HepG2 (cell line): ENCODE measurements at regions not wholly inside any gene's neighbourhood (a gene's known extent, or its start where the extent isn't known, plus 50 kb on each side); places are given as distances from the start of the nearest gene placed in this dataset.
"Not testable (repeated sequence)": the region's sequence is repeated elsewhere in the genome, so short reads cannot be mapped to it uniquely, and the experiment has no call there.

Experiments used
- CTCF ChIP-seq: sonication (generic); formaldehyde crosslinking; IDR thresholded peaks from 2 replicates; pipeline ENCODE4 v1.5.0; 2020; ENCODE audit warnings: mild to moderate bottlenecking, missing genetic modification reagents, moderate library complexity
- ELF3 ChIP-seq: IDR thresholded peaks from 2 replicates; pipeline ENCODE4 v1.6.1; 2016; ENCODE audit warnings: missing genetic modification reagents, missing compliant biosample characterization
- ETV5 ChIP-seq: IDR thresholded peaks from 2 replicates; pipeline ENCODE4 v1.6.1; 2018; ENCODE audit warnings: missing biosample characterization, missing genetic modification reagents, inconsistent platforms, borderline replicate concordance
- FOXA1 ChIP-seq, 2 experiments: fragments of 450-650 bp in 1 of 2; sonication (generic) in 1 of 2; formaldehyde crosslinking in 1 of 2; IDR thresholded peaks; 2 replicates each; pipeline versions ENCODE4 v1.4.0 to v1.6.1; 2016 to 2020; ENCODE audit warnings: missing genetic modification reagents in 1 of 2
- IRF2 ChIP-seq: IDR thresholded peaks from 2 replicates; pipeline ENCODE4 v1.6.1; 2018; ENCODE audit warnings: missing genetic modification reagents, missing compliant biosample characterization
- ISL2 ChIP-seq: sonication (generic); formaldehyde crosslinking; IDR thresholded peaks from 2 replicates; pipeline ENCODE4 v1.5.0; 2020; ENCODE audit warnings: missing genetic modification reagents
- LCORL ChIP-seq, 2 experiments: fragments of 450-650 bp in 1 of 2; sonication (generic) in 1 of 2; formaldehyde crosslinking in 1 of 2; IDR thresholded peaks; 2 replicates each; pipeline versions ENCODE4 v1.5.0 to v1.6.1; 2017 to 2020; ENCODE audit warnings: antibody characterized with exemption in 1 of 2, missing genetic modification reagents in 1 of 2
- MAFF ChIP-seq: IDR thresholded peaks from 2 replicates; pipeline ENCODE4 v1.6.1; 2011; ENCODE audit warnings: low read depth, low read length, improper control_type of control experiment
- PHF21A ChIP-seq: sonication (generic); formaldehyde crosslinking; IDR thresholded peaks from 2 replicates; pipeline ENCODE4 v1.5.0; 2020; ENCODE audit warnings: mild to moderate bottlenecking, missing genetic modification reagents
- POGZ ChIP-seq: sonication (generic); formaldehyde crosslinking; IDR thresholded peaks from 2 replicates; pipeline ENCODE4 v1.4.0; 2020; ENCODE audit warnings: mild to moderate bottlenecking, missing genetic modification reagents
- RXRB ChIP-seq: IDR thresholded peaks from 2 replicates; pipeline ENCODE4 v1.6.1; 2016; ENCODE audit warnings: borderline replicate concordance, missing genetic modification reagents, missing compliant biosample characterization
- SOX6 ChIP-seq, 2 experiments: fragments of 450-650 bp in 1 of 2; sonication (generic) in 1 of 2; formaldehyde crosslinking in 1 of 2; IDR thresholded peaks; 2 replicates each; pipeline versions ENCODE4 v1.4.0 to v1.6.1; 2017 to 2020; ENCODE audit warnings: antibody characterized with exemption in 1 of 2, mild to moderate bottlenecking in 1 of 2, missing genetic modification reagents in 1 of 2
- SP5 ChIP-seq: IDR thresholded peaks from 2 replicates; pipeline ENCODE4 v1.6.1; 2016; ENCODE audit warnings: low read depth, borderline replicate concordance
- THAP11 ChIP-seq: IDR thresholded peaks from 2 replicates; pipeline ENCODE4 v1.6.1; 2016; ENCODE audit warnings: missing biosample characterization, missing genetic modification reagents
- ZKSCAN8 ChIP-seq: IDR thresholded peaks from 2 replicates; pipeline ENCODE4 v1.6.1; 2016; ENCODE audit warnings: borderline replicate concordance, missing genetic modification reagents, missing compliant biosample characterization
- ZNF264 ChIP-seq: sonication (generic); formaldehyde crosslinking; IDR thresholded peaks from 2 replicates; pipeline ENCODE4 v1.4.0; 2020; ENCODE audit warnings: missing genetic modification reagents
- ZNF746 ChIP-seq: sonication (generic); formaldehyde crosslinking; IDR thresholded peaks from 2 replicates; pipeline ENCODE4 v1.8.0; 2022; ENCODE audit warnings: mild to moderate bottlenecking, missing genetic modification reagents
- TF ChIP-seq, protein P1 (sequence below): sonication (generic); formaldehyde crosslinking; IDR thresholded peaks from 2 replicates; pipeline ENCODE4 v1.5.1; 2020; ENCODE audit warnings: mild to moderate bottlenecking, missing genetic modification reagents, moderate library complexity
- TF ChIP-seq, protein P2 (sequence below): sonication (generic); formaldehyde crosslinking; IDR thresholded peaks from 2 replicates; pipeline ENCODE4 v1.4.0; 2020; ENCODE audit warnings: missing genetic modification reagents

DNA sequence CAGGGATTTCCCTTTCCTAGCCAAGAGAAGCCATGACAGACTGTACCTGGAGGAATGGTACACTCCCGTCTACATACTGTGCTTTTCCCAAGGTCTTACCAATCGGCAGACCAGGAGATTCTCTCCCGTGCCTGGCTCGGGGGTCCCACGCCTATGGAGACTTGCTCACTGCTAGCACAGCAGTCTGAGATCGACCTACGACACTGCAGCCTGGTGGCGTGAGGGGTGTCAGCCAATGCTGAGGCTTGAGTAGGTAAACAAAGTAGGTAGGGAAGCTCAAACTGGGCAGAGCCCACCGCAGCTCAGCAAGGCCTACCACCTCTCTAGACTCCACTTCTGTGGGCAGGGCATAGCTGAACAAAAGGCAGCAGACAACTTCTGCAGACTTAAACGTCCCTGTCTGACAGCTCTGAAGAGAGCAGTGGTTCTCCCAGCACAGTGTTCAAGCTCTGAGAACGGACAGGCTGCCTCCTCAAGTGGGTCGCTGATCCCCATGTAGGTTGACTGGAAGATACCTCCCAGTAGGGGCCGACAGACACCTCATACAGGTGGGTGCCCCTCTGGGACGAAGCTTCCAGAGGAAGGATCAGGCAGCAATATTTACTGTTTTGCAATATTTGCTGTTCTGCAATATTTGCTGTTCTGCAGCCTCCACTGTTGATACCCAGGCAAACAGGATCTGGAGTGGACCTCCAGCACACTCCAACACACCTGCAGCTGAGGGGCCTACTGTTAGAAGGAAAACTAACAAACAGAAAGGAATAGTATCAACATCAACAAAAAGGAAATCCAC lies 270.4 kb upstream of the TLE3 start (continued):
- peak; percentile 69; the same call in 1 of the 2 replicates for TF ChIP-seq ISL2 (CRISPR knock-in tag)
- peak; percentile 41; the same call in 1 of the 2 replicates for TF ChIP-seq RXRB (CRISPR knock-in tag)
- TF ChIP-seq MAFF: 0 out of 2 replicates have a peak, but pooled peaks have one; percentile 10
- TF ChIP-seq ELF3 (CRISPR knock-in tag): 0 out of 2 replicates have a peak, but pooled peaks have one; percentile 18
- 0 out of 2 replicates have a peak, but pooled peaks have one; percentile 53 for TF ChIP-seq ZNF746
- TF ChIP-seq ETV5 (CRISPR knock-in tag): 0 out of 2 replicates have a peak, but pooled peaks have one; percentile 35
- TF ChIP-seq SP5 (CRISPR knock-in tag): 0 out of 2 replicates have a peak, but pooled peaks have one; percentile 25
- TF ChIP-seq POGZ (CRISPR knock-in tag): peak; percentile 60; the same call in 1 of the 2 replicates
- peak; percentile 28; the same call in 1 of the 2 replicates for TF ChIP-seq IRF2 (CRISPR knock-in tag)
- TF ChIP-seq SOX6, LCORL (IDR thresholded peaks at IDR 0.05): not testable (repeated sequence)
- peak; percentile 81 for TF ChIP-seq SOX6 (CRISPR knock-in tag; IDR thresholded peaks at IDR 0.05)
- peak; percentile 77; the same call in 1 of the 2 replicates for TF ChIP-seq FOXA1 (IDR thresholded peaks at IDR 0.05)
- peak; percentile 96 for TF ChIP-seq FOXA1 (CRISPR knock-in tag; IDR thresholded peaks at IDR 0.05)
- TF ChIP-seq PHF21A (CRISPR knock-in tag): 0 out of 2 replicates have a peak, but pooled peaks have one; percentile 34
- peak; percentile 63; the same call in 1 of the 2 replicates for TF ChIP-seq LCORL (CRISPR knock-in tag; IDR thresholded peaks at IDR 0.05)
- 0 out of 2 replicates have a peak, but pooled peaks have one; percentile 55 for TF ChIP-seq ZNF264 (CRISPR knock-in tag)
- TF ChIP-seq ZKSCAN8 (CRISPR knock-in tag): peak; percentile 49; the same call in 1 of the 2 replicates
- peak; percentile 28; the same call in 1 of the 2 replicates for TF ChIP-seq THAP11 (CRISPR knock-in tag)
- TF ChIP-seq, protein P1, sequence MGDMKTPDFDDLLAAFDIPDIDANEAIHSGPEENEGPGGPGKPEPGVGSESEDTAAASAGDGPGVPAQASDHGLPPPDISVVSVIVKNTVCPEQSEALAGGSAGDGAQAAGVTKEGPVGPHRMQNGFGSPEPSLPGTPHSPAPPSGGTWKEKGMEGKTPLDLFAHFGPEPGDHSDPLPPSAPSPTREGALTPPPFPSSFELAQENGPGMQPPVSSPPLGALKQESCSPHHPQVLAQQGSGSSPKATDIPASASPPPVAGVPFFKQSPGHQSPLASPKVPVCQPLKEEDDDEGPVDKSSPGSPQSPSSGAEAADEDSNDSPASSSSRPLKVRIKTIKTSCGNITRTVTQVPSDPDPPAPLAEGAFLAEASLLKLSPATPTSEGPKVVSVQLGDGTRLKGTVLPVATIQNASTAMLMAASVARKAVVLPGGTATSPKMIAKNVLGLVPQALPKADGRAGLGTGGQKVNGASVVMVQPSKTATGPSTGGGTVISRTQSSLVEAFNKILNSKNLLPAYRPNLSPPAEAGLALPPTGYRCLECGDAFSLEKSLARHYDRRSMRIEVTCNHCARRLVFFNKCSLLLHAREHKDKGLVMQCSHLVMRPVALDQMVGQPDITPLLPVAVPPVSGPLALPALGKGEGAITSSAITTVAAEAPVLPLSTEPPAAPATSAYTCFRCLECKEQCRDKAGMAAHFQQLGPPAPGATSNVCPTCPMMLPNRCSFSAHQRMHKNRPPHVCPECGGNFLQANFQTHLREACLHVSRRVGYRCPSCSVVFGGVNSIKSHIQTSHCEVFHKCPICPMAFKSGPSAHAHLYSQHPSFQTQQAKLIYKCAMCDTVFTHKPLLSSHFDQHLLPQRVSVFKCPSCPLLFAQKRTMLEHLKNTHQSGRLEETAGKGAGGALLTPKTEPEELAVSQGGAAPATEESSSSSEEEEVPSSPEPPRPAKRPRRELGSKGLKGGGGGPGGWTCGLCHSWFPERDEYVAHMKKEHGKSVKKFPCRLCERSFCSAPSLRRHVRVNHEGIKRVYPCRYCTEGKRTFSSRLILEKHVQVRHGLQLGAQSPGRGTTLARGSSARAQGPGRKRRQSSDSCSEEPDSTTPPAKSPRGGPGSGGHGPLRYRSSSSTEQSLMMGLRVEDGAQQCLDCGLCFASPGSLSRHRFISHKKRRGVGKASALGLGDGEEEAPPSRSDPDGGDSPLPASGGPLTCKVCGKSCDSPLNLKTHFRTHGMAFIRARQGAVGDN (CRISPR knock-in tag): peak; percentile 16; the same call in 1 of the 2 replicates
- TF ChIP-seq, protein P2, sequence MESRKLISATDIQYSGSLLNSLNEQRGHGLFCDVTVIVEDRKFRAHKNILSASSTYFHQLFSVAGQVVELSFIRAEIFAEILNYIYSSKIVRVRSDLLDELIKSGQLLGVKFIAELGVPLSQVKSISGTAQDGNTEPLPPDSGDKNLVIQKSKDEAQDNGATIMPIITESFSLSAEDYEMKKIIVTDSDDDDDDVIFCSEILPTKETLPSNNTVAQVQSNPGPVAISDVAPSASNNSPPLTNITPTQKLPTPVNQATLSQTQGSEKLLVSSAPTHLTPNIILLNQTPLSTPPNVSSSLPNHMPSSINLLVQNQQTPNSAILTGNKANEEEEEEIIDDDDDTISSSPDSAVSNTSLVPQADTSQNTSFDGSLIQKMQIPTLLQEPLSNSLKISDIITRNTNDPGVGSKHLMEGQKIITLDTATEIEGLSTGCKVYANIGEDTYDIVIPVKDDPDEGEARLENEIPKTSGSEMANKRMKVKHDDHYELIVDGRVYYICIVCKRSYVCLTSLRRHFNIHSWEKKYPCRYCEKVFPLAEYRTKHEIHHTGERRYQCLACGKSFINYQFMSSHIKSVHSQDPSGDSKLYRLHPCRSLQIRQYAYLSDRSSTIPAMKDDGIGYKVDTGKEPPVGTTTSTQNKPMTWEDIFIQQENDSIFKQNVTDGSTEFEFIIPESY (CRISPR knock-in tag): 0 out of 2 replicates have a peak, but pooled peaks have one; percentile 7
- TF ChIP-seq CTCF (CRISPR knock-in tag): peak; percentile 68
